SK-N-SH (cell line): ENCODE measurements at regions not wholly inside any gene's neighbourhood (a gene's known extent, or its start where the extent isn't known, plus 50 kb on each side); places are given as distances from the start of the nearest gene placed in this dataset.

Source experiments
- CTCF ChIA-PET: fragments of 300-600, 350-600 bp; formaldehyde crosslinking; extraction: SDS; loops from one replicate; lab custom pipeline; 2021; lab: Yijun Ruan, JAX
- POLR2A ChIA-PET: fragments of 350-600 bp; sonication (Branson Sonifier 250); formaldehyde crosslinking; extraction: SDS; loops from one replicate; lab custom pipeline; 2020; ENCODE audit warnings: antibody characterized with exemption, inconsistent platforms; lab: Yijun Ruan, JAX
- DNase-seq: peaks from one replicate; pipeline ENCODE4 v3.0.0; 2012
- H2AFZ ChIP-seq: fragments of 200-600 bp; sonication (generic); 2 replicates; pipeline ENCODE4 v1.8.1; 2016; ENCODE audit warnings: antibody characterized with exemption, mild to moderate bottlenecking, low read depth
- H3F3A ChIP-seq: fragments of 200-600 bp; sonication (generic); replicated peaks from 2 replicates; pipeline ENCODE3; 2016; ENCODE audit warnings: antibody characterized with exemption, mild to moderate bottlenecking; ENCODE audit not compliant: insufficient read depth
- H3K27ac ChIP-seq, 2 experiments: fragments of 200-500 bp in 1 of 2; fragments of 200-600 bp in 1 of 2; sonication (Bioruptor generic) in 1 of 2; sonication (generic), shearing (Covaris generic) in 1 of 2; 2 replicates each; pipeline versions ENCODE4 v1.5.1 to v1.6.1; 2014 to 2016; ENCODE audit warnings: low read depth in 2 of 2, inconsistent platforms in 1 of 2, low read length in 1 of 2, mild to moderate bottlenecking in 1 of 2, mixed read lengths in 1 of 2
- H3K27me3 ChIP-seq: fragments of 200-600 bp; sonication (generic), shearing (Covaris generic); 2 replicates; pipeline ENCODE4 v1.6.1; 2016; ENCODE audit warnings: mixed run types; ENCODE audit not compliant: insufficient read depth
- H3K36me3 ChIP-seq, 2 experiments: fragments of 200-500 bp in 1 of 2; fragments of 200-600 bp in 1 of 2; sonication (Bioruptor generic) in 1 of 2; sonication (generic) in 1 of 2; replicated peaks in 1 of 2; 2 replicates each; pipeline versions ENCODE3 to v1.5.1; 2014 to 2016; ENCODE audit warnings: low read length in 1 of 2, mild to moderate bottlenecking in 1 of 2; ENCODE audit not compliant: insufficient read depth in 2 of 2, control insufficient read depth in 1 of 2
- H3K4me1 ChIP-seq, 2 experiments: fragments of 200-500 bp in 1 of 2; fragments of 200-600 bp in 1 of 2; sonication (Bioruptor generic) in 1 of 2; sonication (generic), shearing (Covaris generic) in 1 of 2; 2 replicates each; pipeline versions ENCODE4 v1.5.1 to v1.6.1; 2014 to 2016; ENCODE audit warnings: low read depth in 1 of 2, low read length in 1 of 2, mixed run types in 1 of 2; ENCODE audit not compliant: insufficient read depth in 2 of 2, control insufficient read depth in 1 of 2
- H3K4me2 ChIP-seq: fragments of 200-600 bp; sonication (generic), shearing (Covaris generic); 2 replicates; pipeline ENCODE4 v1.6.1; 2017; ENCODE audit warnings: mixed run types
- H3K4me3 ChIP-seq, 2 experiments: fragments of 200-500 bp in 1 of 2; fragments of 200-600 bp in 1 of 2; sonication (Bioruptor generic) in 1 of 2; sonication (generic), shearing (Covaris generic) in 1 of 2; 2 replicates each; pipeline versions ENCODE4 v1.5.1 to v1.8.1; 2014 to 2016; ENCODE audit warnings: low read depth in 2 of 2, inconsistent platforms in 1 of 2, low read length in 1 of 2, mild to moderate bottlenecking in 1 of 2, mixed read lengths in 1 of 2, moderate library complexity in 1 of 2
- H3K79me2 ChIP-seq: fragments of 200-600 bp; sonication (generic); 2 replicates; pipeline ENCODE4 v1.8.1; 2017; ENCODE audit warnings: mild to moderate bottlenecking; ENCODE audit not compliant: insufficient read depth
- H3K9ac ChIP-seq: fragments of 200-600 bp; sonication (generic); 2 replicates; pipeline ENCODE4 v1.6.1; 2017; ENCODE audit warnings: mixed run types
- H3K9me2 ChIP-seq: fragments of 200-600 bp; sonication (generic); 2 replicates; pipeline ENCODE4 v1.6.1; 2017; ENCODE audit warnings: mixed run types
- H3K9me3 ChIP-seq: fragments of 200-600 bp; sonication (generic); 2 replicates; pipeline ENCODE4 v1.6.1; 2017; ENCODE audit warnings: mixed run types, mild to moderate bottlenecking, moderate library complexity
- H4K20me1 ChIP-seq: fragments of 200-600 bp; sonication (generic); 2 replicates; pipeline ENCODE4 v1.6.1; 2017; ENCODE audit warnings: mild to moderate bottlenecking, mixed run types; ENCODE audit not compliant: insufficient read depth
- FOXJ3 ChIP-seq: sonication (generic); formaldehyde crosslinking; IDR thresholded peaks from 2 replicates; pipeline ENCODE4 v1.5.1; 2020; ENCODE audit warnings: mild to moderate bottlenecking, missing genetic modification reagents
- FOXM1 ChIP-seq: IDR thresholded peaks from 2 replicates; pipeline ENCODE4 v1.4.0; 2012; ENCODE audit warnings: low read depth, mild to moderate bottlenecking
- JUND ChIP-seq: IDR thresholded peaks from 2 replicates; pipeline ENCODE4 v1.4.0; 2012
- MXI1 ChIP-seq: IDR thresholded peaks from 2 replicates; pipeline ENCODE4 v1.6.1; 2012; ENCODE audit warnings: mild to moderate bottlenecking, low read depth, low read length, improper control_type of control experiment
- PBX3 ChIP-seq: IDR thresholded peaks from 2 replicates; pipeline ENCODE4; 2012
- RFX5 ChIP-seq: IDR thresholded peaks from 2 replicates; pipeline ENCODE4 v1.6.1; 2012; ENCODE audit warnings: mild to moderate bottlenecking, improper control_type of control experiment, low read length
- SMC3 ChIP-seq: IDR thresholded peaks from 2 replicates; pipeline ENCODE4 v1.6.1; 2012; ENCODE audit warnings: low read depth, low read length, improper control_type of control experiment
- TEAD4 ChIP-seq: IDR thresholded peaks from 2 replicates; pipeline ENCODE4 v1.4.0; 2012; ENCODE audit warnings: mild to moderate bottlenecking, borderline replicate concordance; ENCODE audit not compliant: insufficient read depth
- YY1 ChIP-seq: IDR thresholded peaks from 2 replicates; pipeline ENCODE4 v1.4.0; 2012; ENCODE audit warnings: low read depth, mild to moderate bottlenecking
- WGBS: methylation state at CpG from one replicate; pipeline ENCODE4 v1.1.6; 2017; ENCODE audit warnings: low lambda C conversion rate; 5-methylcytosine and 5-hydroxymethylcytosine counted together
- TF ChIP-seq, protein P1 (sequence below): IDR thresholded peaks from 2 replicates; pipeline ENCODE4 v1.6.1; 2012; ENCODE audit warnings: mild to moderate bottlenecking, low read depth, low read length, moderate library complexity
- TF ChIP-seq, protein P2 (sequence below): IDR thresholded peaks from 2 replicates; pipeline ENCODE4 v1.4.0; 2012; ENCODE audit warnings: low read depth, borderline replicate concordance
- TF ChIP-seq, protein P3 (sequence below): fragments of 150-350 bp; IDR thresholded peaks from 2 replicates; pipeline ENCODE4 v1.6.1; 2016; ENCODE audit warnings: mild to moderate bottlenecking, low read depth, low read length
- TF ChIP-seq, protein P4 (sequence below): IDR thresholded peaks from 2 replicates; pipeline ENCODE4 v1.4.0; 2012; ENCODE audit warnings: low read depth

DNA sequence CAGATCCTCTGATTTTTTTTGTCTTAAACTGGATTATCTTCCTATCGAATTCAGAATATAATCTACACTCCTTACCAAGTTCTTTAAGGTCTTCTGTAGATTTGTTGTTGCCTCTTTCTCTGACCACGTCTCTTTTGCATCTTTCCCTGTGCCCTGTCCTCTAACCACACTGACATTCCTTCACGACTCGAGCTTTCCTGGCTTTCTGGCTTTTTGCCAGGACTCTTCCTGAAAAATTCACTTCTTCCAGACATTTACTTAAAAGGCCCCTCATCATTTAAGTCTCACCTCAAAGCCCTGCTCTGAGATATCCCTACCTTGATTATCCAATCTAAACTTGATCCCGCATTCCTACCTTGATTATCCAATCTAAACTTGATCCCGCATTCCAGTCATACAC lies 422.3 kb upstream of the DCN start:
- H3K9me3 ChIP-seq, result no peaks in the 10 kb centered on the region
- no peaks in the 10 kb centered on the region for H3K36me3 ChIP-seq
- ChIA-PET CTCF (no interaction called here), POLR2A (no interaction called here)
- H3K27ac ChIP-seq, result no peak overlapping the region
- no peaks in the 10 kb centered on the region for H3K27me3 ChIP-seq
- DNase-seq, result no peak
- no peak overlapping the region for H3K4me2 ChIP-seq
- no peaks in the 10 kb centered on the region for H3K79me2 ChIP-seq
- H3K4me1 ChIP-seq, result no peaks in the 10 kb centered on the region; a peak in 1 of 4 replicates
- no peaks in the 10 kb centered on the region for H3F3A ChIP-seq
- no peak overlapping the region for H3K9ac ChIP-seq
- no peak overlapping the region for H3K4me3 ChIP-seq
- H2AFZ ChIP-seq, result no peak overlapping the region
- H3K9me2 ChIP-seq, result no peaks in the 10 kb centered on the region
- 49% methylated on average over 6 of the region's 6 CpGs for WGBS
- no peaks in the 10 kb centered on the region for H4K20me1 ChIP-seq
- TF ChIP-seq YY1, result no peak
- TF ChIP-seq, protein P1, sequence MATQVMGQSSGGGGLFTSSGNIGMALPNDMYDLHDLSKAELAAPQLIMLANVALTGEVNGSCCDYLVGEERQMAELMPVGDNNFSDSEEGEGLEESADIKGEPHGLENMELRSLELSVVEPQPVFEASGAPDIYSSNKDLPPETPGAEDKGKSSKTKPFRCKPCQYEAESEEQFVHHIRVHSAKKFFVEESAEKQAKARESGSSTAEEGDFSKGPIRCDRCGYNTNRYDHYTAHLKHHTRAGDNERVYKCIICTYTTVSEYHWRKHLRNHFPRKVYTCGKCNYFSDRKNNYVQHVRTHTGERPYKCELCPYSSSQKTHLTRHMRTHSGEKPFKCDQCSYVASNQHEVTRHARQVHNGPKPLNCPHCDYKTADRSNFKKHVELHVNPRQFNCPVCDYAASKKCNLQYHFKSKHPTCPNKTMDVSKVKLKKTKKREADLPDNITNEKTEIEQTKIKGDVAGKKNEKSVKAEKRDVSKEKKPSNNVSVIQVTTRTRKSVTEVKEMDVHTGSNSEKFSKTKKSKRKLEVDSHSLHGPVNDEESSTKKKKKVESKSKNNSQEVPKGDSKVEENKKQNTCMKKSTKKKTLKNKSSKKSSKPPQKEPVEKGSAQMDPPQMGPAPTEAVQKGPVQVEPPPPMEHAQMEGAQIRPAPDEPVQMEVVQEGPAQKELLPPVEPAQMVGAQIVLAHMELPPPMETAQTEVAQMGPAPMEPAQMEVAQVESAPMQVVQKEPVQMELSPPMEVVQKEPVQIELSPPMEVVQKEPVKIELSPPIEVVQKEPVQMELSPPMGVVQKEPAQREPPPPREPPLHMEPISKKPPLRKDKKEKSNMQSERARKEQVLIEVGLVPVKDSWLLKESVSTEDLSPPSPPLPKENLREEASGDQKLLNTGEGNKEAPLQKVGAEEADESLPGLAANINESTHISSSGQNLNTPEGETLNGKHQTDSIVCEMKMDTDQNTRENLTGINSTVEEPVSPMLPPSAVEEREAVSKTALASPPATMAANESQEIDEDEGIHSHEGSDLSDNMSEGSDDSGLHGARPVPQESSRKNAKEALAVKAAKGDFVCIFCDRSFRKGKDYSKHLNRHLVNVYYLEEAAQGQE, result no peak
- no peak for TF ChIP-seq SMC3
- TF ChIP-seq RFX5, result no peak
- TF ChIP-seq JUND, result no peak
- TF ChIP-seq, protein P2, sequence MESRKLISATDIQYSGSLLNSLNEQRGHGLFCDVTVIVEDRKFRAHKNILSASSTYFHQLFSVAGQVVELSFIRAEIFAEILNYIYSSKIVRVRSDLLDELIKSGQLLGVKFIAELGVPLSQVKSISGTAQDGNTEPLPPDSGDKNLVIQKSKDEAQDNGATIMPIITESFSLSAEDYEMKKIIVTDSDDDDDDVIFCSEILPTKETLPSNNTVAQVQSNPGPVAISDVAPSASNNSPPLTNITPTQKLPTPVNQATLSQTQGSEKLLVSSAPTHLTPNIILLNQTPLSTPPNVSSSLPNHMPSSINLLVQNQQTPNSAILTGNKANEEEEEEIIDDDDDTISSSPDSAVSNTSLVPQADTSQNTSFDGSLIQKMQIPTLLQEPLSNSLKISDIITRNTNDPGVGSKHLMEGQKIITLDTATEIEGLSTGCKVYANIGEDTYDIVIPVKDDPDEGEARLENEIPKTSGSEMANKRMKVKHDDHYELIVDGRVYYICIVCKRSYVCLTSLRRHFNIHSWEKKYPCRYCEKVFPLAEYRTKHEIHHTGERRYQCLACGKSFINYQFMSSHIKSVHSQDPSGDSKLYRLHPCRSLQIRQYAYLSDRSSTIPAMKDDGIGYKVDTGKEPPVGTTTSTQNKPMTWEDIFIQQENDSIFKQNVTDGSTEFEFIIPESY, result no peak
- no peak for TF ChIP-seq FOXJ3 (CRISPR knock-in tag)
- TF ChIP-seq, protein P3, sequence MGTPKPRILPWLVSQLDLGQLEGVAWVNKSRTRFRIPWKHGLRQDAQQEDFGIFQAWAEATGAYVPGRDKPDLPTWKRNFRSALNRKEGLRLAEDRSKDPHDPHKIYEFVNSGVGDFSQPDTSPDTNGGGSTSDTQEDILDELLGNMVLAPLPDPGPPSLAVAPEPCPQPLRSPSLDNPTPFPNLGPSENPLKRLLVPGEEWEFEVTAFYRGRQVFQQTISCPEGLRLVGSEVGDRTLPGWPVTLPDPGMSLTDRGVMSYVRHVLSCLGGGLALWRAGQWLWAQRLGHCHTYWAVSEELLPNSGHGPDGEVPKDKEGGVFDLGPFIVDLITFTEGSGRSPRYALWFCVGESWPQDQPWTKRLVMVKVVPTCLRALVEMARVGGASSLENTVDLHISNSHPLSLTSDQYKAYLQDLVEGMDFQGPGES, result no peak
- TF ChIP-seq TEAD4, result no peak
- no peak for TF ChIP-seq FOXM1
- TF ChIP-seq, all 33 proteins: peak for 0

GRCh38 chr12:91603060-91603459 lies 420.4 kb upstream of the DCN start:
- Histone ChIP-seq H3F3A (no peaks in the 10 kb centered on the region), H3K79me2 (no peaks in the 10 kb centered on the region), H3K27ac (no peak overlapping the region), H4K20me1 (no peaks in the 10 kb centered on the region), H2AFZ (no peak overlapping the region), H3K4me2 (no peak overlapping the region), H3K9me3 (no peaks in the 10 kb centered on the region), H3K36me3 (no peaks in the 10 kb centered on the region), H3K27me3 (no peaks in the 10 kb centered on the region), H3K4me1 (no peaks in the 10 kb centered on the region; a peak in 1 of 4 replicates), H3K9ac (no peak overlapping the region), H3K9me2 (no peaks in the 10 kb centered on the region), H3K4me3 (no peak overlapping the region)
- DNase-seq, result no peak
- ChIA-PET CTCF (no interaction called here), POLR2A (no interaction called here)
- 34% methylated on average over 2 of the region's 2 CpGs for WGBS
- TF ChIP-seq MXI1 (no peak), PBX3 (no peak), RFX5 (no peak), JUND (no peak)
- TF ChIP-seq, protein P1, result no peak
- TF ChIP-seq, protein P4, sequence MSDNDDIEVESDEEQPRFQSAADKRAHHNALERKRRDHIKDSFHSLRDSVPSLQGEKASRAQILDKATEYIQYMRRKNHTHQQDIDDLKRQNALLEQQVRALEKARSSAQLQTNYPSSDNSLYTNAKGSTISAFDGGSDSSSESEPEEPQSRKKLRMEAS, result no peak
- TF ChIP-seq, protein P3, result no peak
